ENCODE measurements at regions not wholly inside any gene's neighbourhood (a gene's known extent, or its start where the extent isn't known, plus 50 kb on each side); places are given as distances from the start of the nearest gene placed in this dataset.

- Histone ChIP-seq H2AFZ (ENCODE audit: control insufficient read depth, low read length) (no peak overlapping the region), H3K4me1 (ENCODE audit: control insufficient read depth, extremely low read depth, insufficient read depth, low read length) (no peaks in the 10 kb centered on the region), H3K4me3 (ENCODE audit: control insufficient read depth in 2 of 3, extremely low read depth in 1 of 3, insufficient read depth in 2 of 3, low read depth in 1 of 3, low read length in 3 of 3) (no peak overlapping the region), H3K4me2 (ENCODE audit: control insufficient read depth, extremely low read depth, insufficient read depth, low read depth, low read length) (no peak overlapping the region), H4K20me1 (ENCODE audit: control insufficient read depth, extremely low read depth, insufficient read depth, low read length) (no peaks in the 10 kb centered on the region), H3K27ac (ENCODE audit: control insufficient read depth, insufficient read depth, low read length) (no peak overlapping the region), H3K27me3 (ENCODE audit: control insufficient read depth, extremely low read depth, insufficient read depth, low read length) (no peaks in the 10 kb centered on the region), H3K9me3 (ENCODE audit: control insufficient read depth, low read depth, low read length) (no peaks in the 10 kb centered on the region), H3K79me2 (ENCODE audit: control insufficient read depth, insufficient read depth, low read length) (no peaks in the 10 kb centered on the region), H3K9ac (ENCODE audit: control insufficient read depth, extremely low read depth, insufficient read depth, low read length) (no peak overlapping the region), H3K36me3 (ENCODE audit: control insufficient read depth in 2 of 2, extremely low read depth in 1 of 2, insufficient read depth in 2 of 2, low read length in 2 of 2) (no peaks in the 10 kb centered on the region), H3K9me1 (ENCODE audit: control insufficient read depth, extremely low read depth, insufficient read depth, low read length) (no peaks in the 10 kb centered on the region)
- dilution Hi-C loops (cut with MboI; ENCODE audit: extremely low pct_ligation_motif_present, low sequenced_read_pairs): no loop called here
- no peak for TF ChIP-seq CTCF (optimal IDR thresholded peaks at IDR 0.05 in 1 of 3, IDR thresholded peaks at IDR 0.05 in 1 of 3, conservative IDR thresholded peaks at IDR 0.05 in 1 of 3; ENCODE audit: extremely low read depth in 1 of 3, insufficient read depth in 2 of 3, low read length in 3 of 3)
- no peak for DNase-seq (ENCODE audit: low read depth, low spot score)
- FAIRE-seq: no peak
Observed at GRCh38 chr6:44527583-44528369, 140.3 kb downstream of the CDC5L start.

GRCh38 chr6:44528370-44528644 lies 140.8 kb downstream of the CDC5L start:
- DNase-seq (ENCODE audit: low read depth, low spot score) (no peak), FAIRE-seq (no peak)
- H3K79me2 ChIP-seq (ENCODE audit: control insufficient read depth, insufficient read depth, low read length): no peaks in the 10 kb centered on the region
- no peak overlapping the region for H3K4me2 ChIP-seq (ENCODE audit: control insufficient read depth, extremely low read depth, insufficient read depth, low read depth, low read length)
- H3K4me3 ChIP-seq (ENCODE audit: control insufficient read depth in 2 of 3, extremely low read depth in 1 of 3, insufficient read depth in 2 of 3, low read depth in 1 of 3, low read length in 3 of 3): no peak overlapping the region
- no peaks in the 10 kb centered on the region for H3K36me3 ChIP-seq (ENCODE audit: control insufficient read depth in 2 of 2, extremely low read depth in 1 of 2, insufficient read depth in 2 of 2, low read length in 2 of 2)
- dilution Hi-C loops (cut with MboI; ENCODE audit: extremely low pct_ligation_motif_present, low sequenced_read_pairs): no loop called here
- TF ChIP-seq CTCF (optimal IDR thresholded peaks at IDR 0.05 in 1 of 3, IDR thresholded peaks at IDR 0.05 in 1 of 3, conservative IDR thresholded peaks at IDR 0.05 in 1 of 3; ENCODE audit: extremely low read depth in 1 of 3, insufficient read depth in 2 of 3, low read length in 3 of 3) (no peak), EZH2 (IDR thresholded peaks at IDR 0.05; ENCODE audit: low read length) (no peak)
- no peaks in the 10 kb centered on the region for H3K9me3 ChIP-seq (ENCODE audit: control insufficient read depth, low read depth, low read length)
- no peak overlapping the region for H2AFZ ChIP-seq (ENCODE audit: control insufficient read depth, low read length)
- H3K27me3 ChIP-seq (ENCODE audit: control insufficient read depth, extremely low read depth, insufficient read depth, low read length): no peaks in the 10 kb centered on the region
- H3K9me1 ChIP-seq (ENCODE audit: control insufficient read depth, extremely low read depth, insufficient read depth, low read length): no peaks in the 10 kb centered on the region
- H3K27ac ChIP-seq (ENCODE audit: control insufficient read depth, insufficient read depth, low read length): no peak overlapping the region
- no peaks in the 10 kb centered on the region for H4K20me1 ChIP-seq (ENCODE audit: control insufficient read depth, extremely low read depth, insufficient read depth, low read length)
- H3K4me1 ChIP-seq (ENCODE audit: control insufficient read depth, extremely low read depth, insufficient read depth, low read length): no peaks in the 10 kb centered on the region
- no peak overlapping the region for H3K9ac ChIP-seq (ENCODE audit: control insufficient read depth, extremely low read depth, insufficient read depth, low read length)
